Gastrocnemius medialis (tissue), 4 donors: ENCODE measurements at regions not wholly inside any gene's neighbourhood (a gene's known extent, or its start where the extent isn't known, plus 50 kb on each side); places are given as distances from the start of the nearest gene placed in this dataset.
A peak's percentile ranks its signal among the peaks of the same experiment; 100 is the strongest.

Source experiments
- ATAC-seq, 2 donors: fragments of 150-250 bp; one replicate each; pipeline ENCODE4 v1.9.1; 2016
- DNase-seq, 2 donors: peaks; one replicate each; pipeline ENCODE4 v3.0.0-alpha.2; 2019
- H3K27ac ChIP-seq, 4 donors: fragments of 200-600 bp; sonication (generic); 1 replicate in 1 of 4; 2 replicates in 3 of 4; pipeline ENCODE4 v1.5.1; 2016 to 2018; ENCODE audit warnings: mild to moderate bottlenecking in 2 of 4, moderate library complexity in 1 of 4
- H3K27me3 ChIP-seq, 3 donors: fragments of 200-600 bp; sonication (generic) in 2 of 3; 1 replicate in 1 of 3; 2 replicates in 2 of 3; pipeline versions ENCODE4 v1.5.1 to v1.6.0; 2016 to 2019; ENCODE audit warnings: mild to moderate bottlenecking in 1 of 3, moderate library complexity in 1 of 3
- H3K36me3 ChIP-seq, 2 donors: fragments of 200-600 bp; sonication (generic) in 1 of 2; one replicate each; pipeline ENCODE4 v1.5.1; 2017 to 2018
- H3K4me1 ChIP-seq, 2 donors: fragments of 200-600 bp; sonication (generic) in 1 of 2; one replicate each; pipeline ENCODE4 v1.5.1; 2016 to 2017; ENCODE audit warnings: mild to moderate bottlenecking in 2 of 2
- H3K4me3 ChIP-seq, 4 donors: fragments of 200-600 bp; sonication (generic) in 3 of 4; 1 replicate in 1 of 4; 2 replicates in 3 of 4; pipeline ENCODE4 v1.5.1; 2016 to 2019; ENCODE audit warnings: mild to moderate bottlenecking in 2 of 4
- H3K9me3 ChIP-seq, 3 donors: fragments of 200-600 bp; sonication (generic) in 2 of 3; 1 replicate in 1 of 3; 2 replicates in 2 of 3; pipeline ENCODE4 v1.5.1; 2016 to 2019
- CTCF ChIP-seq, 5 experiments: fragments of 450-650 bp in 3 of 5; fragments of 200-600 bp in 2 of 5; sonication (generic) in 2 of 5; IDR thresholded peaks in 4 of 5; conservative IDR thresholded peaks in 1 of 5; 1 replicate in 4 of 5; 2 replicates in 1 of 5; pipeline ENCODE4 v1.5.1; 2016 to 2019; ENCODE audit warnings: antibody characterized with exemption in 5 of 5, mild to moderate bottlenecking in 3 of 5, moderate library complexity in 3 of 5
- POLR2A ChIP-seq, 2 donors: fragments of 450-650 bp; IDR thresholded peaks; one replicate each; pipeline ENCODE4 v1.6.1; 2017; ENCODE audit warnings: antibody characterized with exemption in 2 of 2, mild to moderate bottlenecking in 2 of 2, moderate library complexity in 2 of 2
- in situ Hi-C, 4 donors: fragments of 200-750 bp; cut with MboI; loops; one replicate each; pipeline versions ENCODE4 v1.15.0 to v1.8.0; 2017; ENCODE audit warnings: low sequenced_read_pairs in 4 of 4
- intact Hi-C: fragments of 100-400 bp; cut with DNase I; formaldehyde crosslinking; loops from one replicate; pipeline ENCODE4 v1.15.1; 2023; ENCODE audit warnings: low total_unique reads

GRCh38 chr15:62835762-62836161 is 206.8 kb upstream of the TPM1 start:
- peak overlapping the region in 1 of 4 donors; percentile 21 for H3K27ac ChIP-seq
- DNase-seq, result no peak

GRCh38 chr15:62840526-62841268 is 201.8 kb upstream of the TPM1 start:
- ATAC-seq, result no peak
- Histone ChIP-seq H3K27me3 (no peaks in the 10 kb centered on the region), H3K27ac (no peak overlapping the region), H3K4me3 (no peak overlapping the region), H3K4me1 (peaks cover 0 to 14% of the 10 kb centered on the region in 2 donors), H3K9me3 (no peaks in the 10 kb centered on the region), H3K36me3 (peaks cover 0 to 19% of the 10 kb centered on the region in 2 donors)
- in situ Hi-C loops (no loop called here), intact Hi-C loops (no loop called here)
- no peak for TF ChIP-seq CTCF (IDR thresholded peaks at IDR 0.05 in 4 of 5, conservative IDR thresholded peaks at IDR 0.05 in 1 of 5)
- no peak for TF ChIP-seq POLR2A (IDR thresholded peaks at IDR 0.05)
- no peak for DNase-seq

More at GRCh38 chr15:62835762-62836161, 206.8 kb upstream of the TPM1 start:
- no peak for ATAC-seq
- Histone ChIP-seq H3K9me3 (no peaks in the 10 kb centered on the region), H3K4me3 (no peak overlapping the region), H3K4me1 (peaks cover 0 to 10% of the 10 kb centered on the region in 2 donors), H3K36me3 (peaks cover 0 to 19% of the 10 kb centered on the region in 2 donors), H3K27me3 (no peaks in the 10 kb centered on the region)
- intact Hi-C loops (no loop called here), in situ Hi-C loops (no loop called here)
- no peak for TF ChIP-seq CTCF (IDR thresholded peaks at IDR 0.05 in 4 of 5, conservative IDR thresholded peaks at IDR 0.05 in 1 of 5)
- TF ChIP-seq POLR2A (IDR thresholded peaks at IDR 0.05), result no peak

DNA sequence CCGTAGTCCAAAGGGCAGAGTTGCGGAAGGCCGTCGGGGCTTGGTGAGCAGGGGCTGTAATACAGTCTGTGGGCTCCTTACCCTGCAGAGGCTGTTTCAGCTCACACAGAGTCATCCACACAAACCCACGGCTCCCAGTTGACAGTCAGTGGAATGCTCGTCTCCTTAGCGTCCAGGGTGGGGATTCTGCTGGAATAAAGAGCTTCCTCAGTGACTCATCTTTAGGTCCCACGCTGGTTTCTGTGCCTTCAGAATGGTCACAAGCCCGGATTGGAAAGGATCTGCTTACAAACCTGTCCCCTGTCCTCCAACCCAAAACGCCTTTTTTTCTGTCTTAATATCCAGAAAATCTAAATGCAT is 201.3 kb upstream of the TPM1 start:
- intact Hi-C loops, result no loop called here
- peaks cover 0 to 15% of the 10 kb centered on the region in 2 donors for H3K36me3 ChIP-seq
- TF ChIP-seq POLR2A (IDR thresholded peaks at IDR 0.05), result no peak
- no peak for TF ChIP-seq CTCF (IDR thresholded peaks at IDR 0.05 in 4 of 5, conservative IDR thresholded peaks at IDR 0.05 in 1 of 5)

DNA sequence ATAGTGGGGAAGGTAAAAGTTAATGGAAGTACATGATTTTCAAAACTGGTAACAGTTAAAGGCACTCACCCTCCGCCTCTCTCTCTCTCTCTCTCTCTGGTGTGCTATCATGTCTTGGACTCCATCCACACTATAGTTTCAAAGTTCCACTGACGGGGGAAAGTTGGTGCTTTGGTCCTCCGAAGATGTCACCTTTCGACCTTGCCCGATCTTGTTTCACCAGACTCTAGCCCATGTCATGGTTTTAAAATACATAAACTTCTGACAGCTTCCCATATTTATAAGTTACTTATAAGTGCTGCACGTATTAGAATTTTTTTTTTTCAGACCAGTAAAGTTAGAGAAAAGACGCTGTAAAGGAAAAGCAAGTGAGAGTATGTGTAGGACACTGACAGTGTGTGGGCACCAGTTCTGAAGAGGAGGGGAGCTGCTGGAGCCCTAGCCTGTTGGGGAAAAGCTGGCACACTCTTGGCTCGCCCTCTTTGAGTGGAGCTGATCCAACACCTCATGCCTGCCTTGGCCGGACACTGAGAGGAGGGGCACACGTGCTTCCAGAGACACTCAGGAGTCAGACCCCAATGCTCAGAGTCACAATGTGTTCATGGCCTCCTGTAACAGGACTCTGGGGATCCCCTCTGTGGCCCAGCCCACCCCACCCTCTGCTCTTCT is 200.5 kb upstream of the TPM1 start:
- in situ Hi-C loops, result no loop called here
- Histone ChIP-seq H3K4me1 (peaks cover 0 to 14% of the 10 kb centered on the region in 2 donors), H3K27me3 (no peaks in the 10 kb centered on the region), H3K4me3 (no peak overlapping the region), H3K36me3 (peaks cover 0 to 15% of the 10 kb centered on the region in 2 donors), H3K27ac (peak overlapping the region in 1 of 4 donors; percentile 20), H3K9me3 (no peaks in the 10 kb centered on the region)
- TF ChIP-seq CTCF (IDR thresholded peaks at IDR 0.05 in 4 of 5, conservative IDR thresholded peaks at IDR 0.05 in 1 of 5), result no peak
- TF ChIP-seq POLR2A (IDR thresholded peaks at IDR 0.05), result no peak
- DNase-seq (no peak), ATAC-seq (peak in 1 of 2 donors; percentile 18)
- intact Hi-C loops, result no loop called here

More for the DNA sequence above, 201.3 kb upstream of the TPM1 start:
- ATAC-seq (no peak), DNase-seq (no peak)
- Histone ChIP-seq H3K4me3 (no peak overlapping the region), H3K27ac (no peak overlapping the region), H3K9me3 (no peaks in the 10 kb centered on the region), H3K27me3 (no peaks in the 10 kb centered on the region), H3K4me1 (peaks cover 0 to 14% of the 10 kb centered on the region in 2 donors)
- in situ Hi-C loops, result no loop called here
